GM18502 (cell line): ENCODE measurements at regions not wholly inside any gene's neighbourhood (a gene's known extent, or its start where the extent isn't known, plus 50 kb on each side); places are given as distances from the start of the nearest gene placed in this dataset.

Source experiments
- ATAC-seq: cut with Tn5 transposase; IDR thresholded peaks from one replicate; pipeline ENCODE4 v1.9.1; 2021; ENCODE audit warnings: mild to moderate bottlenecking; ENCODE audit not compliant: unreplicated experiment, poor library complexity

DNA sequence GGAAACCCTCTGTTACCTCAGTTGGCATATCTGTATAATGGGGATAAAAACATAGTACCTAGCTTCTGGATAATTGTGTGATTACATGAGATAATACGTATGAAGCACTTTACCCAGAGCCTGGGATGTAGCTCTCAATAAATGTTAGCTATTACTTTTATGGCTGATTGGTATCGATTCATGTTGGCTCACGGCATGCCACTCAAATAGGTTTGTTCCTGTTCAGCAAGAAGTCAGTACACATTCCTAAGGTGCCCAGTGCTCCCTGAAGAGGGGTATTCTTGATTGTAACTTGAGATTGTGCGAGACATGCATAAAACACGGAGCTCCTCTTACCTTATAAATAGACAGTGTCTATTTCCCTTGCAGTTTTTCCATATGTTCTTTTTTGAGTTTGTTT, 78.5 kb upstream of the GALNT2 start:
- no peak for ATAC-seq

DNA sequence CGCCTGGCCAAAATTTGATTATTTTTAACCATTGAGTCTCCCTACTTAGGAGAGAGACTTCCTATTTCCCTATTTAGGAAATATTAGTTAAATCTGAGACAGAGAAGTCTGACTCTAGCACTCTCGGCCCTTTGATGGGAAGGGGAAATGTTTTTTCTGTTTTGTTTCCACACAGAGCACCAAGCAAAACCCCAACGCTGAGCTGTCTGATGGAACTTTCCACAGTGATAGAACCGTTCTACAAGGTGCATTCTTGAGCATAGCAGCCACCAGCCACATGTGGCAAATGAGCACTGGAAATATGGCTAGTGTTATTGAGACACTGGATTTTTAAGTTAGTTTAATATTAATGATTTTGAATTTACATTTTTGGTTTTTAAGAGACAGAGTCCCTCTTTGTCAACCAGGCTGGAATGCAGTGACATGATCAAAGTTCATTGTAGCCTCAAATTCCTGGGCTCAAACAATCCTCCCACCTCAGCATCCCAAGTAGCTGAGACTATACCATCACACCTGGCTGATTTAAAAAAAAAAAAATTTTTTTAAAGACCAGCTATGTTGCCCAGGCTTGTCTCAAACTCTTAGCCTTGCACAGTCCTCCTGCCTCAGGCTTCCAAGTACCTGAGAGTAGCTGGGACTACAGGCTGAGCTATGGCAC, 77.3 kb upstream of the GALNT2 start:
- no peak for ATAC-seq

GRCh38 chr1:229990326-229990725, 76.7 kb upstream of the GALNT2 start:
- ATAC-seq = no peak

GRCh38 chr1:229991104-229991513, 75.9 kb upstream of the GALNT2 start:
- no peak for ATAC-seq

DNA sequence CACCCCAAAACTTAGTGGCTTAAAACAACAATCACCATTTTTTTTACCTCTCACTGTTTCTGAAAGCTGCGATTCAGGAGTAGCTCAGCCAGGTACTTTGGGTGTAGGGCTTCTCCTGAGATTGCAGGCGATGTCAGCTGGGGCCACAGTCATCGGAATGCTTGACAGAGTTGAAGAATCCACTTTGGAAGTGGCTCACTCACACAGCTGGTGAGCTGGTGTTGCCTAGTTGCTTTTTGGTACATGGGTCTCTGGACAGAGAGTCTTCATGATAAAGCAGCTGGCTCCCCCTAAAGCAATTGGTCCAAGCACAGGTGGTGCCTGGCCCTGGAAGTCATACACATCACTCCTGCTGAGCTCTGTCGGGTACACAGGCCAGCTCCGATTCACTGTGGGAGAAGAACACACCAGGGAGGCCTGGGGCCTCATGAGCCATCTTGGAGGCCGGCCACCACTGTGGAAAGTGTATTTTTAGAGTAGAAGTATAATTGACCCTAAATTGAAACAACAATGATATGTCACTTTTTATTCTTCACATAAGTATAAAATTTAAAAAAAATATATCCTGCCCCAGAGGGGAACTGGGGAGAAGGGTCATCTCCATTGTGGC, 75.2 kb upstream of the GALNT2 start:
- ATAC-seq = no peak

DNA sequence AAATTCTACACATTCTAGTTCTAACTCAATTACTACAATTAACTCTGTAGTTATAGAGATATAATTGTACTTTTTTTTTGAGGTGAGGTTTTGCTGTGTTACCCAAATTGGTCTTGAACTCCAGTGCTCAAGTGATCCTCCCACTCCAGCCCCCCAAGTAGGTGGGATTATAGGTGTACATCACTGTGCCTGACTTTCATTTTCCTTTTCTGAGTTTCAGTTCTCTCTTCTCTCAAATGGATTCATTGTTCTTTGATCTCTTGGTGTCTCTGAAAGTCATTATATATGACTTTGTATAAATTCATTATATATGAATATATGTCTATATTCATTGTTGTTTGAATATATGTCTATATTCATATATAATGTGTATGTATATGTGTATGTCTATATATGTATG, 74.0 kb upstream of the GALNT2 start:
- ATAC-seq = peak; percentile 71

DNA sequence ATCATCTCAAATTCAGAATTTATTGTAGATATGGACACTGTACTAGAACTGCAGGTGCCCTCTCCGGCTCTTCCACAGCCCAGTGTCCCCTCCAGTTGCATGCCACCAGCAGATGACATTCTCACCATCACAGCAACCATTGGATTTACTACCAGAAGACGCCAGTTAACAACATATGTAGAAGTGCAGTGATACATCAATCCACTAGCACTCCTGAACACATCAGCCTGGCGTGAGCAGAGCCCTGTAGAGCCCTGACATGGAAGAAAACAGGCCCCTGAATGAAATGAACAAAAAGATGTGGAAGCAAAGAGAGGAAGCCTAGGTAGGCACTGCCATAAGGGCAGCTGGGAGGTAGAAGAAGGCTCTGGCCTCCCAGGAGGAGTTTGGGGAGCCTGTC, 73.1 kb upstream of the GALNT2 start:
- ATAC-seq = no peak

GRCh38 chr1:229999004-229999670, 67.9 kb upstream of the GALNT2 start:
- ATAC-seq = no peak

GRCh38 chr1:230000493-230001184, 66.4 kb upstream of the GALNT2 start:
- ATAC-seq = no peak

GRCh38 chr1:230002164-230002803, 64.8 kb upstream of the GALNT2 start:
- no peak for ATAC-seq

GRCh38 chr1:230003409-230003808, 63.6 kb upstream of the GALNT2 start:
- ATAC-seq = no peak

DNA sequence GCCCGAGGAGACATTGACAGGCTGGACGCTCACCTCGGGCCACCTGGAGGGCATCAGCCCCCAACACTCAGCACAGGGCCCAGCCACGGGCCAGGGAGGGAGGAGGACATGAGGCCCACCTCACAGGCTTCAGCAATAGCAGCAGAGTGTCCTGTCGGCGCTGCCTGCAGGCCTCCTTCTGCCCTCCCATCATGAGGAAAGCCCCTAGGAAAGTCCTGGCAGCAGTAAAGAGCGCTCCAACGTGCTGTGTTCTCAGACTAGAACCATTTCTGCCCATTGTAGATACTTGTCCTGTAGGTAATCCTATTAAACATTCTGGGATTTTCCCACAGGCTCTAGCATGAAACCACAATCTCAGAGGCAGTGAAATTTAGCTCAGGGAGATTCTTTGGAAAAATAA, 62.0 kb upstream of the GALNT2 start:
- ATAC-seq = no peak

DNA sequence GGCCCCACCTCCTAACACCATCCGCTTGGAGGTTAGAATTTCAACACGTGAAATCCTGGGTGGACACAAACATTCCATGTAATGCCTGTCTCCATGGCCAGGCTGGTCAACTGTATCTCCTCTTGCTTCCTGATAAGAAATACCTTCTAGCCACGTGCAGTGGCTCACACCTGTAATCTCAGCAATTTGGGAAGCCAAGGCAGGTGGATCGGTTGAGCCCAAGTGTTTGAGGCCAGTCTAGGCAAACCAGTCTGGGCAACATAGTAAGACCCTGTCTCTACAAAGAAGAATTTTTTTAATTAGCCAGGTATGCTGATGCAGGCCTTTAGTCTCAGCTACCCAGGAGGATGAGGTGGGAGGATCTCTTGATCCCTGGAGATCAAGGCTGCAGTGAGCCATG, 58.3 kb upstream of the GALNT2 start:
- ATAC-seq = no peak

GRCh38 chr1:230009611-230010313, 57.3 kb upstream of the GALNT2 start:
- ATAC-seq = no peak

DNA sequence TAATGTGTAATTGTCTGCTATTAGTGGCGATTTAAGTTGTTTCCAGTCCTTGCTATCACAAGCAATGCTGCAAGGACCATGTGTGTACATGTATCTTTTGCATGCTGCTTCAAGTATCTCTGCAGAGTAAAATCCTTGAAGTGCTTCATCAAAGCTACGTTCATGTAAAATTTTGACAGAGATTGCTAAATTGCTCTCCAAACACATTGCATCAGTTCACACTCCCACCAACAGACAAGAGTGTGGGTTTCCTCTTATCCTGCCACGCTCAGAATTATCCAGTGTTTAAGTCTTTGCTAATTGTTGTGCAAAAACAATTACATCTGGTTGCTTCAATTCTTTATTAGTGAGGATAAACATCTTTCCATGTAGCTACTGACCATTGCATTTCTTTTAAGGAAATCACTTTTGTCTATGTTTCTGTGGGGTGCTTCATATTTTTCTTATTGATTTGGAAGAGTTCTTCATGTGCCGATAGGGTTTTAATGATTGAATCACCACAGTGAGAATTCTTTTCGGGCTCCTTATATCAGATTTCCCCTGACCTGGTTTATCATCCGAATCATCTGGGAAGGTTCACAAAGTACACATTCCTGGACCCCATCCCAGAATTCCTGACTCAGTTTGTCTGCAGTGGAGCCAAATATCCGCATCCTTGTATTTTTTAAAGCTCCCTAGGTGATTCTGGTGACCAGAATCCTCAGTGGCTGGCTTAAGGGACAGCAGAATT, 56.3 kb upstream of the GALNT2 start:
- ATAC-seq = no peak

DNA sequence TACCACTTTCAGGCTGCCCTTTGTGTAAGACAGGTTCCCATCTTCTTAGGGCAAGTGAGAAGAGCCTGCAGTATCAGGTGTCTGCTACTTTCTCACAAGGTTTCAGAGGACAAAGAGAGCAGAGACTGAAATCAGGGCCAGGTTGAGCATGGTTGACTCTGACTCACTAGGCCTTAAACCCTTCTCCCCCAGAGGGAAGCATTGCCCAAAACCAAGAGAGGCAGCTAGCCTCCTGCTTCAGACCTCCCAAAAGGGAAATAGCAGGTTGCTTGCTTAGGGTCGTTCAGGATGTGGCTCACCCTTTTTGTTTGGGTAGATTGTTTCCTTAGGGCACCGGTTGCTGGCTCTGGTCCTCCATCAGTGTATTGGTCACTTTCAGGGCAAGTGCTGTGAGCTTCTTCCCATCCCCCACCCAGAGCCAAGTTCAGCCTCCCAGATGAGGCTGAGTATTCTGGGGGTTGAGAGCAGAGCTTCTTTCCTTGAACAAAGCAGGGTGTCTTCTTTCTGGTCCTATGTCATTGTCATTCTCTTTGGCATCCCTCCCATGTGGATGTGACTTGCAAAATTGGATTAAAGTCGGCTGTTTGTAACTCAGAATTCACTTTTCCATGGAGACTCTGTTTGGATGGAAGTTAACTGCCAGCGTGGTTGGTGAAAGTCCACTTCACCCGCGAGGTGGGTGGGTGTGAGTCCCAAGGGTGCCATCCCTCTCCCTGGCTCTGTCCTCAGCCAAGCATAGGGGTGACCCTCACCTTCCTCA, 55.5 kb upstream of the GALNT2 start:
- no peak for ATAC-seq

DNA sequence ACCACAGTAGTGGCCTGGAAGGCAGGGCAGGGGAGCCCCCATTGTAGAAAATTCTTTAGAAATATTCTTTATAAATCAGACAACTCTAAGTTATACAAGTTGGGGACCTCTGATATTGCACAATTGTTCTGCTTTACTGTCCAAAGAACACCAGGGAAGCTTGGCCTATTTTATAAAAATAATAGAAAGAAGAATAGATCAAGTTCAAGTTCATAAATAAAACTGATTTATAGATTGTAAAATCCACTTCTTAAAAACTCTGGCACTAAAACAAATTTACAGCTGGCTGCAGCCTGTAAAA, 55.0 kb upstream of the GALNT2 start:
- no peak for ATAC-seq

DNA sequence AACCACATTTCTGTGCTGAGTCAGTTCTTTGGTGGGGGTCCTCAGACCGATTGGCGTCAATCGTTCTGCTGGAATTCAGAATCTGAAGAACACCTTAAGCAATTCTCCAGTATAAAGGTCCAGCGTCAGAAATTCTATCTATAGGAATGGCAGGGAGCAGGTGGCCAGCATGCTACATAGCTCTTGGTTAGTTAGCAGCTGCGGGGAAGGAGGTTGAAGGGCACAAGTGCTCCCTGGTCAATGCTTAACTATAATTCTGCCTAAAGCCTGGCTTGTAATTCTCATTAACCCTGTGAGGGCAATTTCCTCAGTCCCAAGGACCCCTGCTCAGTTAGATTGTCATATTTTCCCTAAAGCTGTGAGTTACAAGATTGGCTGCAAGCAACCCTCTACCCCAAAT, 54.3 kb upstream of the GALNT2 start:
- ATAC-seq = no peak

DNA sequence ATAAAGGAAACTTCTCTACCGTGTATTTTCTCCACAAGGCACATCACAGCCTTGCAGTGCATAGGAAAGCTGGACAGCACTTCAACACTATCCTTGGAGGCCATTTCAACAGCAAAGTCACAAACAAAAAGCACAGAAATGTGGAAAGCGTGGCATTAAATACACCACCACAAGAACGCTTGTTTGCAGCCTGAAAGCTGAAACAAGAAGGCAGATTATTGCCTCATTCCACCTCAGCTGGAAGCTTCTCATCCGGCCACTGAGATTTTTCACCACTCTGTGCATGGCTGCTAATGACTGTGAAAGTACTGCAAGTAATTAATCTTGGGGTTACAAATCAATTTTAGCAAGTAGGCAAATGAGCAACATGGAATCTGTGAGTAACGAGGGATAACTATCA, 50.9 kb upstream of the GALNT2 start:
- ATAC-seq = no peak
